PC-3 (cell line): ENCODE measurements at regions not wholly inside any gene's neighbourhood (a gene's known extent, or its start where the extent isn't known, plus 50 kb on each side); places are given as distances from the start of the nearest gene placed in this dataset.

ENCODE experiments used
- EZH2phosphoT487 ChIP-seq: fragments of 300-600 bp; sonication (generic); IDR thresholded peaks from 2 replicates; pipeline ENCODE4 v1.6.1; 2018; ENCODE audit warnings: mild to moderate bottlenecking, antibody characterized with exemption, low read length, borderline replicate concordance
- TF ChIP-seq, protein P1 (sequence below): fragments of 300-600 bp; sonication (generic); conservative IDR thresholded peaks from 2 replicates; pipeline ENCODE4 v1.5.1; 2017; ENCODE audit warnings: antibody characterized with exemption, low read depth, mild to moderate bottlenecking, low read length

DNA sequence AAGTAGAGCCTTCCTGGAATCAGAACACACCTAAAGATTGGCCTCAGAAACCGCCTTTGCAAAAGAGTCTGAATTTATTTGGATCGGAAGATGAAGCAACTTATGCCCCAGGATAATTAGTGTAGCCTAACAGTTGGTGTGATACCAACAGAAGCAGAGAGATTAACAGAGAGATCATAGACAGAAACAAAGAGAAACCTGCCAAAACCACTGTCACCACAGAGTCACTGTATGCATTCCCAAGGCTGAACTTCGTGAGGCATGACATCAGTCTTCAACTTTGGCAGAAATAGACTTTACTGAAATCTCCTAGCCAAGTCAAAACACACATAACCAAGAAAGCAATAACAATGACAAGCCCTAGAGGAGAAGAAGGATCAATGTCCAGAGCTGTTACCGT is 361.8 kb downstream of the ELAVL2 start:
- TF ChIP-seq, protein P1, sequence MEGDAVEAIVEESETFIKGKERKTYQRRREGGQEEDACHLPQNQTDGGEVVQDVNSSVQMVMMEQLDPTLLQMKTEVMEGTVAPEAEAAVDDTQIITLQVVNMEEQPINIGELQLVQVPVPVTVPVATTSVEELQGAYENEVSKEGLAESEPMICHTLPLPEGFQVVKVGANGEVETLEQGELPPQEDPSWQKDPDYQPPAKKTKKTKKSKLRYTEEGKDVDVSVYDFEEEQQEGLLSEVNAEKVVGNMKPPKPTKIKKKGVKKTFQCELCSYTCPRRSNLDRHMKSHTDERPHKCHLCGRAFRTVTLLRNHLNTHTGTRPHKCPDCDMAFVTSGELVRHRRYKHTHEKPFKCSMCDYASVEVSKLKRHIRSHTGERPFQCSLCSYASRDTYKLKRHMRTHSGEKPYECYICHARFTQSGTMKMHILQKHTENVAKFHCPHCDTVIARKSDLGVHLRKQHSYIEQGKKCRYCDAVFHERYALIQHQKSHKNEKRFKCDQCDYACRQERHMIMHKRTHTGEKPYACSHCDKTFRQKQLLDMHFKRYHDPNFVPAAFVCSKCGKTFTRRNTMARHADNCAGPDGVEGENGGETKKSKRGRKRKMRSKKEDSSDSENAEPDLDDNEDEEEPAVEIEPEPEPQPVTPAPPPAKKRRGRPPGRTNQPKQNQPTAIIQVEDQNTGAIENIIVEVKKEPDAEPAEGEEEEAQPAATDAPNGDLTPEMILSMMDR = no peak
- no peak for TF ChIP-seq EZH2phosphoT487
